GM23248 (cell line): ENCODE measurements at regions not wholly inside any gene's neighbourhood (a gene's known extent, or its start where the extent isn't known, plus 50 kb on each side); places are given as distances from the start of the nearest gene placed in this dataset.
"Not testable (repeated sequence)": the region's sequence is repeated elsewhere in the genome, so short reads cannot be mapped to it uniquely, and the experiment has no call there.

Source experiments
- DNase-seq: peaks from one replicate; pipeline ENCODE4 v3.0.0-alpha.2; 2015
- H2AFZ ChIP-seq: fragments of 200-600 bp; sonication (generic); 2 replicates; pipeline ENCODE4 v1.6.1; 2016; ENCODE audit warnings: antibody characterized with exemption
- H3F3A ChIP-seq: fragments of 200-600 bp; sonication (generic); 2 replicates; pipeline ENCODE4 v1.6.1; 2016; ENCODE audit warnings: mild to moderate bottlenecking, antibody characterized with exemption, mixed run types; ENCODE audit not compliant: insufficient read depth
- H3K27ac ChIP-seq: fragments of 200-600 bp; sonication (generic); 2 replicates; pipeline ENCODE4 v1.5.1; 2016; ENCODE audit warnings: mild to moderate bottlenecking
- H3K27me3 ChIP-seq: fragments of 200-600 bp; sonication (generic); replicated peaks from 2 replicates; pipeline ENCODE4 v1.6.1; 2016; ENCODE audit warnings: mild to moderate bottlenecking; ENCODE audit not compliant: insufficient read depth
- H3K36me3 ChIP-seq: fragments of 200-600 bp; sonication (generic); 2 replicates; pipeline ENCODE4 v1.6.1; 2016; ENCODE audit warnings: low read depth, mild to moderate bottlenecking
- H3K4me1 ChIP-seq: fragments of 200-600 bp; sonication (generic); 2 replicates; pipeline ENCODE4 v1.6.1; 2016; ENCODE audit warnings: mild to moderate bottlenecking; ENCODE audit not compliant: insufficient read depth
- H3K4me2 ChIP-seq: fragments of 200-600 bp; sonication (generic); one replicate; pipeline ENCODE4 v1.6.1; 2016; ENCODE audit warnings: mild to moderate bottlenecking; ENCODE audit not compliant: unreplicated experiment
- H3K4me3 ChIP-seq: fragments of 200-600 bp; sonication (generic); 2 replicates; pipeline ENCODE4 v1.5.1; 2016; ENCODE audit warnings: mild to moderate bottlenecking
- H3K79me2 ChIP-seq: fragments of 200-600 bp; sonication (generic); 2 replicates; pipeline ENCODE4 v1.6.1; 2016; ENCODE audit warnings: mild to moderate bottlenecking; ENCODE audit not compliant: insufficient read depth
- H3K9ac ChIP-seq: fragments of 200-600 bp; sonication (generic); 2 replicates; pipeline ENCODE4 v1.6.1; 2016; ENCODE audit warnings: mild to moderate bottlenecking
- H3K9me2 ChIP-seq: fragments of 200-600 bp; sonication (generic); 2 replicates; pipeline ENCODE4 v1.6.1; 2016; ENCODE audit warnings: mixed run types, mild to moderate bottlenecking, moderate library complexity; ENCODE audit not compliant: insufficient read depth
- H3K9me3 ChIP-seq: fragments of 200-600 bp; sonication (generic); one replicate; pipeline ENCODE4 v1.6.1; 2017; ENCODE audit warnings: low read depth
- H4K20me1 ChIP-seq: fragments of 200-600 bp; sonication (generic); 2 replicates; pipeline ENCODE4 v1.6.0; 2016; ENCODE audit not compliant: insufficient read depth
- EZH2 ChIP-seq: fragments of 200-600 bp; sonication (generic); IDR thresholded peaks from 2 replicates; pipeline ENCODE4 v1.6.1; 2018; ENCODE audit warnings: antibody characterized with exemption, mild to moderate bottlenecking; ENCODE audit not compliant: insufficient read depth, poor library complexity, severe bottlenecking
- EZH2phosphoT487 ChIP-seq: fragments of 200-600 bp; sonication (generic); IDR thresholded peaks from 2 replicates; pipeline ENCODE4 v1.6.1; 2018; ENCODE audit warnings: antibody characterized with exemption, moderate library complexity, mild to moderate bottlenecking, low read depth; ENCODE audit not compliant: insufficient read depth
- WGBS, 2 experiments: methylation state at CpG; one replicate each; pipeline ENCODE4 v1.1.6; 2015 to 2017; ENCODE audit warnings: low lambda C conversion rate in 2 of 2, low coverage in 1 of 2; ENCODE audit errors: missing lambda C conversion rate in 2 of 2; 5-methylcytosine and 5-hydroxymethylcytosine counted together
- in situ Hi-C: fragments of 300-500 bp; cut with MboI; formaldehyde crosslinking; loops from 2 replicates; pipeline ENCODE4 v1.15.0; 2020

- H2AFZ ChIP-seq = no peak overlapping the region
- no peaks in the 10 kb centered on the region for H4K20me1 ChIP-seq
- no peak overlapping the region for H3K4me3 ChIP-seq
- H3K4me2 ChIP-seq = no peak overlapping the region
- no peak for DNase-seq
- H3K9ac ChIP-seq = no peak overlapping the region
- no peak overlapping the region for H3K27ac ChIP-seq
- H3K36me3 ChIP-seq = no peaks in the 10 kb centered on the region
- H3F3A ChIP-seq = no peaks in the 10 kb centered on the region
- no peaks in the 10 kb centered on the region for H3K4me1 ChIP-seq
- no peaks in the 10 kb centered on the region for H3K27me3 ChIP-seq
- 24 to 26% methylated on average over 10 of the region's 10 CpGs for WGBS, 2 experiments
- in situ Hi-C loops = no loop called here
- no peaks in the 10 kb centered on the region for H3K9me3 ChIP-seq
- TF ChIP-seq EZH2phosphoT487 (no peak), EZH2 (no peak)
- H3K9me2 ChIP-seq = no peaks in the 10 kb centered on the region
- no peaks in the 10 kb centered on the region for H3K79me2 ChIP-seq
Measured at GRCh38 chr16:79381603-79382042, 218.9 kb downstream of the MAF start.

GRCh38 chr16:79380995-79381602, 219.4 kb downstream of the MAF start:
- 62 to 63% methylated on average over 9 of the region's 9 CpGs for WGBS, 2 experiments
- no peak for DNase-seq
- no peak for TF ChIP-seq EZH2
- TF ChIP-seq EZH2phosphoT487 = no peak
- Histone ChIP-seq H3K36me3 (no peaks in the 10 kb centered on the region), H3F3A (no peaks in the 10 kb centered on the region), H3K9me2 (no peaks in the 10 kb centered on the region), H2AFZ (no peak overlapping the region), H4K20me1 (no peaks in the 10 kb centered on the region), H3K27ac (no peak overlapping the region), H3K27me3 (no peaks in the 10 kb centered on the region), H3K4me1 (no peaks in the 10 kb centered on the region), H3K9ac (no peak overlapping the region), H3K4me3 (no peak overlapping the region), H3K79me2 (no peaks in the 10 kb centered on the region), H3K9me3 (no peaks in the 10 kb centered on the region), H3K4me2 (no peak overlapping the region)
- in situ Hi-C loops = no loop called here

- H3K27ac ChIP-seq = no peak overlapping the region
- peaks cover 3% of the 10 kb centered on the region; the same call in 1 of the 2 replicates for H3K9me2 ChIP-seq
- DNase-seq = no peak
- H2AFZ ChIP-seq = no peak overlapping the region
- no peaks in the 10 kb centered on the region for H3K79me2 ChIP-seq
- no peaks in the 10 kb centered on the region for H4K20me1 ChIP-seq
- H3K9ac ChIP-seq = no peak overlapping the region
- in situ Hi-C loops = no loop called here
- WGBS, 2 experiments = 2% methylated on average over 3 of the region's 3 CpGs
- H3K9me3 ChIP-seq = no peaks in the 10 kb centered on the region
- H3K4me2 ChIP-seq = no peak overlapping the region
- H3F3A ChIP-seq = no peaks in the 10 kb centered on the region
- TF ChIP-seq EZH2 (no peak), EZH2phosphoT487 (no peak)
- no peak overlapping the region for H3K4me3 ChIP-seq
- H3K4me1 ChIP-seq = no peaks in the 10 kb centered on the region
- H3K27me3 ChIP-seq = no peaks in the 10 kb centered on the region
- H3K36me3 ChIP-seq = no peaks in the 10 kb centered on the region
Measured at GRCh38 chr16:79379095-79379494, 221.4 kb downstream of the MAF start.

GRCh38 chr16:79377082-79377481, 223.5 kb downstream of the MAF start:
- 65 to 68% methylated on average over 3 of the region's 5 CpGs for WGBS, 2 experiments
- H3K4me2 ChIP-seq, H2AFZ ChIP-seq, DNase-seq, H3K4me3 ChIP-seq, H3K27ac ChIP-seq, H3K27me3 ChIP-seq, H3K9me3 ChIP-seq, H3F3A ChIP-seq, H4K20me1 ChIP-seq, H3K79me2 ChIP-seq, in situ Hi-C loops, H3K36me3 ChIP-seq, H3K9ac ChIP-seq, H3K4me1 ChIP-seq, H3K9me2 ChIP-seq: not testable (repeated sequence)

GRCh38 chr16:79375351-79375750, 225.2 kb downstream of the MAF start:
- Histone ChIP-seq H2AFZ (no peak overlapping the region), H3K79me2 (no peaks in the 10 kb centered on the region), H3F3A (no peaks in the 10 kb centered on the region), H3K9me3 (no peaks in the 10 kb centered on the region), H3K4me3 (no peak overlapping the region), H3K9ac (no peak overlapping the region), H3K4me1 (peaks cover 6% of the 10 kb centered on the region; the same call in 1 of the 2 replicates), H4K20me1 (no peaks in the 10 kb centered on the region), H3K27ac (no peak overlapping the region), H3K4me2 (no peak overlapping the region), H3K9me2 (peaks cover 3% of the 10 kb centered on the region; the same call in 1 of the 2 replicates), H3K27me3 (no peaks in the 10 kb centered on the region), H3K36me3 (no peaks in the 10 kb centered on the region)
- no peak for TF ChIP-seq EZH2
- TF ChIP-seq EZH2phosphoT487 = no peak
- in situ Hi-C loops = no loop called here
- no peak for DNase-seq
